ENCODE measurements at regions not wholly inside any gene's neighbourhood (a gene's known extent, or its start where the extent isn't known, plus 50 kb on each side); places are given as distances from the start of the nearest gene placed in this dataset.

DNA sequence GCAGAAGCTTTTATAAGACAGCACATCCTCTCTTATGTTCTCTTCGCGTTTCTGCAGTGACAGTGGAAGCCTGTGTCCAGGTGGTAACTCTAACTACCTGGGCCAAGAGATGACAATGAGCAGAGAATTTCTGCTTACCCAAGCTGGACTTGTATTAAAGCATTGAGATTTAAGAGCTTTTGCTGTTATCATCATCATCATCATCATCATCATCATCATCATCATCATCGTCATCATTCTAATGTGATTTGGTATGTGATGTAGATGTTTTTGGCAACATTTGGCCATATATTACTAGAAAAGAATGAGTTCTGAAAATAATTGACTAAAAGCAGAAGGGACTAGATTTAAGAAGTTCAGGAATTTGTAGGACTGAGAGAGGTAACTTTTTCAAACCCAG lies 401.3 kb downstream of the BRINP1 start:
- Histone ChIP-seq H3K36me3 (ENCODE audit: control insufficient read depth, insufficient read depth, low read length) (no peaks in the 10 kb centered on the region), H3K9ac (ENCODE audit: extremely low read depth, low read length, poor library complexity, severe bottlenecking) (no peak overlapping the region), H3K27ac (ENCODE audit: low read depth, low read length) (no peak overlapping the region), H3K4me1 (ENCODE audit: control insufficient read depth, insufficient read depth, low read length) (no peaks in the 10 kb centered on the region), H3K27me3 (ENCODE audit: control insufficient read depth, insufficient read depth, low read length, poor library complexity, severe bottlenecking) (no peaks in the 10 kb centered on the region), H3K4me3 (ENCODE audit: low read length) (no peak overlapping the region), H3K9me3 (ENCODE audit: control insufficient read depth, low read length) (no peaks in the 10 kb centered on the region)
- DNase-seq, result no peak
- H3K9me3 Mint-ChIP-seq, result peaks cover 6% of the 10 kb centered on the region
- no peak overlapping the region for H3K4me3 Mint-ChIP-seq
- no peaks in the 10 kb centered on the region for H3K27me3 Mint-ChIP-seq (ENCODE audit: insufficient read depth)
- no peak overlapping the region for H3K27ac Mint-ChIP-seq
- H3K4me1 Mint-ChIP-seq, result no peaks in the 10 kb centered on the region
- H3K36me3 Mint-ChIP-seq (ENCODE audit: low read depth), result no peaks in the 10 kb centered on the region
- 94% methylated on average over 2 of the region's 3 CpGs; no CpG with 5 or more reads in 1 of the 2 experiments for WGBS, 2 experiments (ENCODE audit: insufficient coverage in 1 of 2, insufficient read length in 1 of 2)
- TF ChIP-seq, protein P1, sequence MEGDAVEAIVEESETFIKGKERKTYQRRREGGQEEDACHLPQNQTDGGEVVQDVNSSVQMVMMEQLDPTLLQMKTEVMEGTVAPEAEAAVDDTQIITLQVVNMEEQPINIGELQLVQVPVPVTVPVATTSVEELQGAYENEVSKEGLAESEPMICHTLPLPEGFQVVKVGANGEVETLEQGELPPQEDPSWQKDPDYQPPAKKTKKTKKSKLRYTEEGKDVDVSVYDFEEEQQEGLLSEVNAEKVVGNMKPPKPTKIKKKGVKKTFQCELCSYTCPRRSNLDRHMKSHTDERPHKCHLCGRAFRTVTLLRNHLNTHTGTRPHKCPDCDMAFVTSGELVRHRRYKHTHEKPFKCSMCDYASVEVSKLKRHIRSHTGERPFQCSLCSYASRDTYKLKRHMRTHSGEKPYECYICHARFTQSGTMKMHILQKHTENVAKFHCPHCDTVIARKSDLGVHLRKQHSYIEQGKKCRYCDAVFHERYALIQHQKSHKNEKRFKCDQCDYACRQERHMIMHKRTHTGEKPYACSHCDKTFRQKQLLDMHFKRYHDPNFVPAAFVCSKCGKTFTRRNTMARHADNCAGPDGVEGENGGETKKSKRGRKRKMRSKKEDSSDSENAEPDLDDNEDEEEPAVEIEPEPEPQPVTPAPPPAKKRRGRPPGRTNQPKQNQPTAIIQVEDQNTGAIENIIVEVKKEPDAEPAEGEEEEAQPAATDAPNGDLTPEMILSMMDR (conservative IDR thresholded peaks at IDR 0.05), result no peak

DNA sequence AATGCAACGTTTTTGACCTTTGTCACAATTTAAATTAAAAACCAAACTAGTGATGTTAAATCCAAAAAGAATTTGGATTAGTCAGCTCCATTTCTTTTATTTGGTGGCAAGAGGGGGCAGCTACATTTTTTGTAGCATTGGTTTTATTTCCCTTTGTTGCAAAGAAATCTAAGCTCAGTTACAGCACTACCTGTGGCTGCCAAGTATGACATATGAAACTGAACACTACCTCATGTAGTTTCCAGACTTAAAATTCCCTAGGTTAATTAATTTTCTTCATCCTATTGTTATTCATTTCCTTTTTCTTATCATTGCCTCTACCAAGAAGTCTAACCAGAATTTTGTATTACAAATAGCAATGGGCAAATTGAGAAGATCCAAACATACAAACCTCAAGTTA lies 393.5 kb downstream of the BRINP1 start:
- no peaks in the 10 kb centered on the region for H3K27me3 ChIP-seq (ENCODE audit: control insufficient read depth, insufficient read depth, low read length, poor library complexity, severe bottlenecking)
- Mint-ChIP-seq H3K4me1 (peaks cover 3% of the 10 kb centered on the region), H3K27me3 (ENCODE audit: insufficient read depth) (no peaks in the 10 kb centered on the region), H3K9me3 (peaks cover 3% of the 10 kb centered on the region), H3K4me3 (no peak overlapping the region), H3K36me3 (ENCODE audit: low read depth) (peaks cover 2% of the 10 kb centered on the region), H3K27ac (no peak overlapping the region)
- 80 to 100% methylated on average over 1 of the region's 1 CpG for WGBS, 2 experiments (ENCODE audit: insufficient coverage in 1 of 2, insufficient read length in 1 of 2)
- no peak overlapping the region for H3K27ac ChIP-seq (ENCODE audit: low read depth, low read length)
- no peak overlapping the region for H3K4me3 ChIP-seq (ENCODE audit: low read length)
- no peaks in the 10 kb centered on the region for H3K4me1 ChIP-seq (ENCODE audit: control insufficient read depth, insufficient read depth, low read length)
- TF ChIP-seq, protein P1 (conservative IDR thresholded peaks at IDR 0.05), result no peak
- H3K9ac ChIP-seq (ENCODE audit: extremely low read depth, low read length, poor library complexity, severe bottlenecking), result no peak overlapping the region
- no peaks in the 10 kb centered on the region for H3K9me3 ChIP-seq (ENCODE audit: control insufficient read depth, low read length)
- no peak for DNase-seq
- H3K36me3 ChIP-seq (ENCODE audit: control insufficient read depth, insufficient read depth, low read length), result no peaks in the 10 kb centered on the region

DNA sequence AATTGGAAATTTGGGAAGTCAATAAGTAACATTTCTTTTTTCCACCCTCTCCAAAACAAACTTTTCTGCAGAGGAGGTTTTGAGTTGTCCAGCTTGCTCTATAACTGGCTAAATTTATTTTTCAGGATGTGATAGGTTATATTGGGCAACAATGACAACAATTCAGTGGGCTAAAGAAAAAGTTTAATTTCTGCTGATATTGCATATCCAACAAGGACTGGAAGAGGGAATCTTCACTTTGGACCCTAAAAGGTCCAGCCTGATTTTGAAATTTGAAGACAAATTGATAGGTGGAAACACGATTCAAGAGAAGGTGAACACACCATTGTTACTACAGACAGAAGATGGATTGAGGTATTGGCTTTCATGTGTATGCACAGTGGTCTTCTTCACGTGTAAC lies 393.1 kb downstream of the BRINP1 start:
- Histone ChIP-seq H3K4me1 (ENCODE audit: control insufficient read depth, insufficient read depth, low read length) (no peaks in the 10 kb centered on the region), H3K4me3 (ENCODE audit: low read length) (no peak overlapping the region), H3K27ac (ENCODE audit: low read depth, low read length) (no peak overlapping the region), H3K9me3 (ENCODE audit: control insufficient read depth, low read length) (no peaks in the 10 kb centered on the region), H3K9ac (ENCODE audit: extremely low read depth, low read length, poor library complexity, severe bottlenecking) (no peak overlapping the region), H3K27me3 (ENCODE audit: control insufficient read depth, insufficient read depth, low read length, poor library complexity, severe bottlenecking) (no peaks in the 10 kb centered on the region), H3K36me3 (ENCODE audit: control insufficient read depth, insufficient read depth, low read length) (no peaks in the 10 kb centered on the region)
- TF ChIP-seq, protein P1 (conservative IDR thresholded peaks at IDR 0.05), result no peak
- no peak for DNase-seq
- 0 to 50% methylated on average over 1 to 2 of the region's 2 CpGs for WGBS, 2 experiments (ENCODE audit: insufficient coverage in 1 of 2, insufficient read length in 1 of 2)
- H3K4me1 Mint-ChIP-seq, result peaks cover 6% of the 10 kb centered on the region
- H3K36me3 Mint-ChIP-seq (ENCODE audit: low read depth), result peaks cover 2% of the 10 kb centered on the region
- H3K27ac Mint-ChIP-seq, result no peak overlapping the region
- no peak overlapping the region for H3K4me3 Mint-ChIP-seq
- no peaks in the 10 kb centered on the region for H3K9me3 Mint-ChIP-seq
- no peaks in the 10 kb centered on the region for H3K27me3 Mint-ChIP-seq (ENCODE audit: insufficient read depth)

Measured in endodermal cell (in vitro differentiated cells).